T-helper 1 cell (primary cell): ENCODE measurements at regions not wholly inside any gene's neighbourhood (a gene's known extent, or its start where the extent isn't known, plus 50 kb on each side); places are given as distances from the start of the nearest gene placed in this dataset.
"Not testable (repeated sequence)": the region's sequence is repeated elsewhere in the genome, so short reads cannot be mapped to it uniquely, and the experiment has no call there.

Source experiments
- DNase-seq, 5 donors: peaks; one replicate each; pipeline ENCODE4 v3.0.0-alpha.2; 2012 to 2020

GRCh38 chr5:100379254-100379858 is 155.8 kb upstream of the FAM174A start:
- DNase-seq: not testable (repeated sequence)

GRCh38 chr5:100364757-100365478 is 170.3 kb upstream of the FAM174A start:
- DNase-seq: not testable (repeated sequence)

GRCh38 chr5:100364343-100364742 is 170.8 kb upstream of the FAM174A start:
- not testable (repeated sequence) for DNase-seq

GRCh38 chr5:100359998-100360397 is 175.2 kb upstream of the FAM174A start:
- DNase-seq: not testable (repeated sequence)

- not testable (repeated sequence) for DNase-seq
These were observed 188.9 kb upstream of the FAM174A start for GRCh38 chr5:100346269-100346668.

- DNase-seq: not testable (repeated sequence)
These were observed 193.7 kb upstream of the FAM174A start for GRCh38 chr5:100341485-100341884.

- DNase-seq: no peak
These were observed 212.7 kb upstream of the FAM174A start for GRCh38 chr5:100322483-100322882.

- DNase-seq: no peak
These were observed 215.3 kb upstream of the FAM174A start for GRCh38 chr5:100319885-100320284.

- DNase-seq: no peak
These were observed 221.5 kb upstream of the FAM174A start for GRCh38 chr5:100313657-100314056.

GRCh38 chr5:100311806-100312205 is 223.4 kb upstream of the FAM174A start:
- DNase-seq: no peak

- no peak for DNase-seq
These were observed 229.2 kb upstream of the FAM174A start for GRCh38 chr5:100306000-100306399.

GRCh38 chr5:100303216-100303615 is 232.0 kb upstream of the FAM174A start:
- DNase-seq: no peak

GRCh38 chr5:100299261-100299660 is 235.9 kb upstream of the FAM174A start:
- no peak for DNase-seq

- no peak for DNase-seq
These were observed 259.1 kb upstream of the FAM174A start for GRCh38 chr5:100276071-100276470.

- DNase-seq: no peak
These were observed 259.5 kb upstream of the FAM174A start for GRCh38 chr5:100275631-100276030.

GRCh38 chr5:100273846-100274580 is 261.2 kb upstream of the FAM174A start:
- no peak for DNase-seq

GRCh38 chr5:100270023-100270771 is 265.0 kb upstream of the FAM174A start:
- DNase-seq: no peak

GRCh38 chr5:100260968-100261367 is 274.2 kb upstream of the FAM174A start:
- DNase-seq: no peak

- DNase-seq: no peak
These were observed 282.2 kb upstream of the FAM174A start for GRCh38 chr5:100252944-100253343.

GRCh38 chr5:100252037-100252436 is 283.1 kb upstream of the FAM174A start:
- no peak for DNase-seq

GRCh38 chr5:100249884-100250269 is 285.3 kb upstream of the FAM174A start:
- no peak for DNase-seq

GRCh38 chr5:100249211-100249883 is 285.8 kb upstream of the FAM174A start:
- DNase-seq: no peak
